ENCODE measurements at regions not wholly inside any gene's neighbourhood (a gene's known extent, or its start where the extent isn't known, plus 50 kb on each side); places are given as distances from the start of the nearest gene placed in this dataset.

GRCh38 chr12:105453316-105453715 lies 122.8 kb downstream of the C12orf75 start:
- DNase-seq (ENCODE audit: low read depth), result no peak
- H3K4me3 ChIP-seq (ENCODE audit: low read depth, low read length), result no peak overlapping the region
- TF ChIP-seq, protein P1, sequence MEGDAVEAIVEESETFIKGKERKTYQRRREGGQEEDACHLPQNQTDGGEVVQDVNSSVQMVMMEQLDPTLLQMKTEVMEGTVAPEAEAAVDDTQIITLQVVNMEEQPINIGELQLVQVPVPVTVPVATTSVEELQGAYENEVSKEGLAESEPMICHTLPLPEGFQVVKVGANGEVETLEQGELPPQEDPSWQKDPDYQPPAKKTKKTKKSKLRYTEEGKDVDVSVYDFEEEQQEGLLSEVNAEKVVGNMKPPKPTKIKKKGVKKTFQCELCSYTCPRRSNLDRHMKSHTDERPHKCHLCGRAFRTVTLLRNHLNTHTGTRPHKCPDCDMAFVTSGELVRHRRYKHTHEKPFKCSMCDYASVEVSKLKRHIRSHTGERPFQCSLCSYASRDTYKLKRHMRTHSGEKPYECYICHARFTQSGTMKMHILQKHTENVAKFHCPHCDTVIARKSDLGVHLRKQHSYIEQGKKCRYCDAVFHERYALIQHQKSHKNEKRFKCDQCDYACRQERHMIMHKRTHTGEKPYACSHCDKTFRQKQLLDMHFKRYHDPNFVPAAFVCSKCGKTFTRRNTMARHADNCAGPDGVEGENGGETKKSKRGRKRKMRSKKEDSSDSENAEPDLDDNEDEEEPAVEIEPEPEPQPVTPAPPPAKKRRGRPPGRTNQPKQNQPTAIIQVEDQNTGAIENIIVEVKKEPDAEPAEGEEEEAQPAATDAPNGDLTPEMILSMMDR (IDR thresholded peaks at IDR 0.05; ENCODE audit: insufficient read depth, low read depth, low read length), result no peak

GRCh38 chr12:105454688-105455087 lies 124.2 kb downstream of the C12orf75 start:
- TF ChIP-seq, protein P1 (IDR thresholded peaks at IDR 0.05; ENCODE audit: insufficient read depth, low read depth, low read length), result no peak
- no peak overlapping the region for H3K4me3 ChIP-seq (ENCODE audit: low read depth, low read length)
- DNase-seq (ENCODE audit: low read depth), result no peak

GRCh38 chr12:105455261-105455660 lies 124.8 kb downstream of the C12orf75 start:
- TF ChIP-seq, protein P1 (IDR thresholded peaks at IDR 0.05; ENCODE audit: insufficient read depth, low read depth, low read length), result no peak
- H3K4me3 ChIP-seq (ENCODE audit: low read depth, low read length), result no peak overlapping the region
- no peak for DNase-seq (ENCODE audit: low read depth)

DNA sequence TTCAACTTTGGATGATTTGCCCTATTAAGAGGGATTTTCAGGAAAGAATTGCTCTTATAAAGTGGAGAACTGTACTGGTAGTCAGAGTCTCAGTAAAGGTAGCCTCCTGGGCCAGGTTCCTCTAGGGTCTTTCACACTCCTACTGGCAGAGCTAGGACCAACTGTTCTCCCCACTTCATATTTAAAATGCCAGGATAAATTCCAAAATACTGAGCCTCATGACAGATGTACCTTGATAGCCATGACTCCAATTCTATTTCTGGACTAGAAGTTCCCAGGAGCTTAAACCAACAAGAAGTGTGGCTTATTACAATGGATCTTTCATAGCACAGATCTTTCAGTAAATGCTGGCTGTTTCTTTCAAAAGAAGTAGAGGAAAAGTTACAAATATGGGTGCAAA lies 126.5 kb downstream of the C12orf75 start:
- no peak for DNase-seq (ENCODE audit: low read depth)
- no peak overlapping the region for H3K4me3 ChIP-seq (ENCODE audit: low read depth, low read length)
- TF ChIP-seq, protein P1 (IDR thresholded peaks at IDR 0.05; ENCODE audit: insufficient read depth, low read depth, low read length), result no peak

- DNase-seq (ENCODE audit: low read depth), result no peak
- no peak overlapping the region for H3K4me3 ChIP-seq (ENCODE audit: low read depth, low read length)
- TF ChIP-seq, protein P1 (IDR thresholded peaks at IDR 0.05; ENCODE audit: insufficient read depth, low read depth, low read length), result no peak
Observed at GRCh38 chr12:105459760-105460330, 129.4 kb downstream of the C12orf75 start.

DNA sequence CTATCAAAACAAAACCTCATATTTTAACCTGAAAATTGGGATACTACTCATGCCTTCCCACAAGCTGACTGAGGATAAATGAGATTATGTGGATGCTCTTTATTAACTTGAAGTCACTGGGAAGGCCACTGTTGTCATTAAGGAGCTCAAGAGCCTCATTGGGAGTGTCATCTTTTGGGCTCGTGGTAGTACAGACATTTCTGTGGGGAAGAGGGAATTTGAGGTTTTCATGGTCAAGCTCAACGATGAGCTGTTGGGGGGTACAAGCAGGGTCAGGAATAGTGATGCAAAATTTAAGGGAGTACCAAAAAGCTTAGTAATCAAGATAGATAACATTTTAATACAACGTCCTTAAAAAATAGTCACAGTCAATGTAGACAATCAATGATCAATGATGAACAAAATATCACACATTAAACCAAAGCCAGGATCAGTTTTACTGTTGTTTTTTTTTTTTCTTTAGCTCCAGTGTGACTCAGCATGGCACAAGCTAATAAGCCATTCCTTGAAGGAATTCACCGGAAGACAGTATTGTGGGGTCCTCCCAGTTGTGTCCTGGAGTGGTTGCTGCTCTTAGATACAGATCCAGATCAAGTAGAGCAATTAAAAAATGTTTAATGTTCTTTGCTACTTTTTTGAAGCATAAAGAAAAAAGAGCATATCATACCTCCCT lies 130.9 kb downstream of the C12orf75 start:
- TF ChIP-seq, protein P1 (IDR thresholded peaks at IDR 0.05; ENCODE audit: insufficient read depth, low read depth, low read length), result no peak
- DNase-seq (ENCODE audit: low read depth), result no peak
- no peak overlapping the region for H3K4me3 ChIP-seq (ENCODE audit: low read depth, low read length)

All from fibroblast of villous mesenchyme (primary cell).